PC-9 (cell line): ENCODE measurements at regions not wholly inside any gene's neighbourhood (a gene's known extent, or its start where the extent isn't known, plus 50 kb on each side); places are given as distances from the start of the nearest gene placed in this dataset.

Source experiments
- BruUV-seq: library from RNA; stranded (reverse); fragments of 400-500 nt; replicated peaks from 2 replicates; lab custom pipeline; 2021; lab: Mats Ljungman, UMichigan
- CTCF ChIA-PET: fragments of 300-600 bp; sonication (Branson Sonifier 250); formaldehyde crosslinking; loops from one replicate; lab custom pipeline; 2022; ENCODE audit warnings: antibody characterized with exemption; lab: Charles Lee
- POLR2A ChIA-PET: fragments of 300-600 bp; sonication (Branson Sonifier 250); formaldehyde crosslinking; loops from one replicate; lab custom pipeline; 2022; ENCODE audit warnings: antibody characterized with exemption; ENCODE audit not compliant: unreplicated experiment; lab: Charles Lee
- DNase-seq, 2 experiments: peaks; one replicate each; pipeline versions ENCODE4 v3.0.0 to v3.0.0-alpha.2; 2015 to 2022; ENCODE audit warnings: mixed read lengths in 1 of 2
- H2AFZ ChIP-seq: fragments of 200-600 bp; sonication (generic); 2 replicates; pipeline ENCODE4 v1.8.1; 2017; ENCODE audit warnings: antibody characterized with exemption
- H3F3A ChIP-seq: fragments of 200-600 bp; sonication (generic); 2 replicates; pipeline ENCODE4 v1.8.1; 2017; ENCODE audit warnings: antibody characterized with exemption, mild to moderate bottlenecking, low read depth; ENCODE audit not compliant: insufficient read depth
- H3K27ac ChIP-seq: fragments of 200-600 bp; sonication (generic); 2 replicates; pipeline ENCODE4 v1.6.1; 2016; ENCODE audit warnings: mixed run types
- H3K27me3 ChIP-seq: fragments of 200-600 bp; sonication (generic); 2 replicates; pipeline ENCODE4 v1.6.1; 2016; ENCODE audit warnings: low read depth, mixed run types; ENCODE audit not compliant: insufficient read depth
- H3K36me3 ChIP-seq: fragments of 200-600 bp; sonication (generic); 2 replicates; pipeline ENCODE4 v1.6.1; 2016; ENCODE audit warnings: low read depth, mixed run types
- H3K4me1 ChIP-seq: fragments of 200-600 bp; sonication (generic); replicated peaks from 2 replicates; pipeline ENCODE4 v1.6.1; 2016; ENCODE audit warnings: mixed run types; ENCODE audit not compliant: insufficient read depth
- H3K4me2 ChIP-seq: fragments of 200-600 bp; sonication (generic); 2 replicates; pipeline ENCODE4 v1.6.1; 2017; ENCODE audit warnings: mixed run types
- H3K4me3 ChIP-seq: fragments of 200-600 bp; sonication (generic); 2 replicates; pipeline ENCODE4 v1.6.1; 2016; ENCODE audit warnings: mixed run types
- H3K79me2 ChIP-seq: fragments of 200-600 bp; sonication (generic); 2 replicates; pipeline ENCODE4 v1.6.1; 2017; ENCODE audit warnings: low read depth, mixed run types
- H3K9me2 ChIP-seq: fragments of 200-600 bp; sonication (generic); 2 replicates; pipeline ENCODE4 v1.8.1; 2017; ENCODE audit warnings: mild to moderate bottlenecking; ENCODE audit not compliant: insufficient read depth
- H3K9me3 ChIP-seq: fragments of 200-600 bp; sonication (generic); 2 replicates; pipeline ENCODE4 v1.8.1; 2016; ENCODE audit warnings: low read depth; ENCODE audit not compliant: insufficient read depth
- H4K20me1 ChIP-seq: fragments of 200-600 bp; sonication (generic); 2 replicates; pipeline ENCODE4 v1.8.1; 2017; ENCODE audit not compliant: insufficient read depth
- CTCF ChIP-seq: fragments of 200-600 bp; sonication (generic); conservative IDR thresholded peaks from 2 replicates; pipeline ENCODE4 v1.6.1; 2017; ENCODE audit warnings: mixed run types, antibody characterized with exemption, mild to moderate bottlenecking, moderate library complexity
- EZH2 ChIP-seq: fragments of 200-600 bp; sonication (generic); IDR thresholded peaks from 2 replicates; pipeline ENCODE4 v1.8.0; 2017; ENCODE audit warnings: antibody characterized with exemption, low read depth
- intact Hi-C: fragments of 100-400 bp; cut with micrococcal nuclease; formaldehyde crosslinking; loops from one replicate; pipeline ENCODE4 v1.10.0; 2022; ENCODE audit not compliant: unreplicated experiment

- H3K4me1 ChIP-seq, result no peaks in the 10 kb centered on the region
- no peak overlapping the region for H2AFZ ChIP-seq
- DNase-seq, result no peak
- no peaks in the 10 kb centered on the region for H3K9me2 ChIP-seq
- ChIA-PET CTCF (no interaction called here), POLR2A (no interaction called here)
- no peak overlapping the region for H3K4me3 ChIP-seq
- H3K79me2 ChIP-seq, result no peaks in the 10 kb centered on the region
- no peaks in the 10 kb centered on the region for H3K27me3 ChIP-seq
- intact Hi-C loops, result no loop called here
- H3F3A ChIP-seq, result no peaks in the 10 kb centered on the region
- no peak overlapping the region for H3K4me2 ChIP-seq
- H3K9me3 ChIP-seq, result no peaks in the 10 kb centered on the region
- no peak for TF ChIP-seq CTCF
- H3K36me3 ChIP-seq, result no peaks in the 10 kb centered on the region
- H4K20me1 ChIP-seq, result no peaks in the 10 kb centered on the region
- no TSS peak for BruUV-seq
- H3K27ac ChIP-seq, result no peak overlapping the region
Measured at GRCh38 chr3:153426344-153426743, 264.3 kb downstream of the RAP2B start.

GRCh38 chr3:153426803-153427202, 264.8 kb downstream of the RAP2B start:
- H3K4me2 ChIP-seq, result no peak overlapping the region
- POLR2A ChIA-PET, result no interaction called here
- CTCF ChIA-PET, result no interaction called here

DNA sequence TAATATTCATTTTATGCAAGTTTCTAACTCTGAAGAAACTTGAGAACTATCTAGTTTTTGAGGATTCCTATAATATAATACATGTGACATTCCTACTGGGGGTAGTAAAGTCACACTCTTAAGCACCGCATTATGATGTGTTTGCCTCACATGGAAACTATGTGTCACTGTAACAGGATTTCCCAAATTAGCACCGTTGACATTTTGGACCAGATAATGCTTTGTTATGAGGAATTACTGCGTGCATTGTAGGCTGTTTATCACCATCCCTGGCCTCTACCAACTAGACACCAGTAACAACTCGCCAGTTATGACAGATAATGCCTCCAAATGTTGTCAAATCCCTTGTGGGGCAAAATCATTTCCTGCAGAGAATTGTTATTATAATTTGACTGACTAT, 267.8 kb downstream of the RAP2B start:
- H3K79me2 ChIP-seq, result no peaks in the 10 kb centered on the region
- H3K27ac ChIP-seq, result no peak overlapping the region
- H4K20me1 ChIP-seq, result no peaks in the 10 kb centered on the region
- H3K36me3 ChIP-seq, result no peaks in the 10 kb centered on the region
- intact Hi-C loops, result no loop called here
- H3K27me3 ChIP-seq, result no peaks in the 10 kb centered on the region
- BruUV-seq, result no TSS peak
- H3K4me1 ChIP-seq, result no peaks in the 10 kb centered on the region
- TF ChIP-seq CTCF (no peak), EZH2 (no peak)
- no peak overlapping the region for H3K4me2 ChIP-seq
- H3K9me2 ChIP-seq, result no peaks in the 10 kb centered on the region
- ChIA-PET CTCF (no interaction called here), POLR2A (no interaction called here)
- H3K4me3 ChIP-seq, result no peak overlapping the region
- H2AFZ ChIP-seq, result no peak overlapping the region
- no peak for DNase-seq
- H3K9me3 ChIP-seq, result no peaks in the 10 kb centered on the region
- no peaks in the 10 kb centered on the region for H3F3A ChIP-seq

More at GRCh38 chr3:153426803-153427202, 264.8 kb downstream of the RAP2B start:
- no TSS peak for BruUV-seq
- H3K9me2 ChIP-seq, result no peaks in the 10 kb centered on the region
- intact Hi-C loops, result no loop called here
- H4K20me1 ChIP-seq, result no peaks in the 10 kb centered on the region
- H3K4me3 ChIP-seq, result no peak overlapping the region
- H3K27me3 ChIP-seq, result no peaks in the 10 kb centered on the region
- no peaks in the 10 kb centered on the region for H3K4me1 ChIP-seq
- H3K79me2 ChIP-seq, result no peaks in the 10 kb centered on the region
- no peak overlapping the region for H2AFZ ChIP-seq
- no peaks in the 10 kb centered on the region for H3K36me3 ChIP-seq
- DNase-seq, result no peak
- no peaks in the 10 kb centered on the region for H3F3A ChIP-seq
- TF ChIP-seq CTCF (no peak), EZH2 (no peak)
- no peak overlapping the region for H3K27ac ChIP-seq
- H3K9me3 ChIP-seq, result no peaks in the 10 kb centered on the region
